ENCODE measurements at regions not wholly inside any gene's neighbourhood (a gene's known extent, or its start where the extent isn't known, plus 50 kb on each side); places are given as distances from the start of the nearest gene placed in this dataset.

DNA sequence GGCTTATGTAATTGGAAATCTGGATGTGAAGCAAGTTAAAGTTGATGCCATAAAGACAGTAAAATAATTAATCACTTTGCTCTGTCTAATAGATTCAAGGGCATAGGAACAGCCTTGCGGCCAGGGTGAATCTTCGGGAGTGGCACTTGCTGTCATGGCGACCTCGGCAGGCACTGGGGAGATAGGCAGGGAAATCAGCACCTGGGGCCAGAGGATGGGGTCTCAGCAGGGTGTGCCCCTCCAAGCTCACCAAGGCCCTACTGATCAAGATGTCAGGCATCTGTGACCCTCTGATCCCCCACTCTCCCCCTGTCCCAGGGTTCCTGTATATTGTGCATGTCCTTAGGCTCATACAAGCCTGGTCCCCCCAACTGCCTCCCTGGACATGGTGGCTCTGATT lies 187.3 kb downstream of the MELK start:
- Histone ChIP-seq H3K9me3 (replicated peaks; ENCODE audit: control insufficient read depth, insufficient read depth, low read length) (no peaks in the 10 kb centered on the region), H3K27ac (ENCODE audit: insufficient read depth, low read depth, low read length) (no peak overlapping the region), H3K4me1 (ENCODE audit: control insufficient read depth, extremely low read depth, insufficient read depth, low read length) (no peaks in the 10 kb centered on the region), H2AFZ (ENCODE audit: low read depth, low read length) (no peak overlapping the region), H3K27me3 (ENCODE audit: control insufficient read depth in 2 of 2, insufficient read depth in 2 of 2, low read length in 2 of 2) (peaks cover 0 to 10% of the 10 kb centered on the region in 2 experiments), H4K20me1 (replicated peaks; ENCODE audit: control insufficient read depth, extremely low read depth, insufficient read depth, low read length) (no peaks in the 10 kb centered on the region), H3K9me1 (replicated peaks; ENCODE audit: control insufficient read depth, extremely low read depth, insufficient read depth, low read length) (no peaks in the 10 kb centered on the region), H3K4me3 (replicated peaks in 1 of 3; ENCODE audit: insufficient read depth in 1 of 3, low read depth in 1 of 3, low read length in 3 of 3) (no peak overlapping the region), H3K4me2 (ENCODE audit: insufficient read depth, low read length) (no peak overlapping the region), H3K79me2 (ENCODE audit: control insufficient read depth, insufficient read depth, low read length) (no peaks in the 10 kb centered on the region), H3K36me3 (ENCODE audit: control insufficient read depth in 2 of 2, extremely low read depth in 1 of 2, insufficient read depth in 2 of 2, low read length in 2 of 2) (no peaks in the 10 kb centered on the region), H3K9ac (replicated peaks; ENCODE audit: extremely low read depth, insufficient read depth, low read length) (no peak overlapping the region)
- ChIA-PET POLR2A (no interaction called here), CTCF (no interaction called here)
- no peak for TF ChIP-seq FOS (IDR thresholded peaks at IDR 0.05; ENCODE audit: borderline replicate concordance, insufficient read depth, low read length)
- no peak for TF ChIP-seq GATA2 (IDR thresholded peaks at IDR 0.05; ENCODE audit: insufficient read depth, insufficient read length, low read depth, low read length)
- no peak for TF ChIP-seq EZH2 (IDR thresholded peaks at IDR 0.05; ENCODE audit: borderline replicate concordance, low read depth, low read length, severe bottlenecking)
- TF ChIP-seq POLR2A (IDR thresholded peaks at IDR 0.05; ENCODE audit: low read depth, low read length): no peak
- no peak for TF ChIP-seq JUN (IDR thresholded peaks at IDR 0.05; ENCODE audit: borderline replicate concordance, insufficient read depth, insufficient read length, low read depth)
- TF ChIP-seq, protein P1, sequence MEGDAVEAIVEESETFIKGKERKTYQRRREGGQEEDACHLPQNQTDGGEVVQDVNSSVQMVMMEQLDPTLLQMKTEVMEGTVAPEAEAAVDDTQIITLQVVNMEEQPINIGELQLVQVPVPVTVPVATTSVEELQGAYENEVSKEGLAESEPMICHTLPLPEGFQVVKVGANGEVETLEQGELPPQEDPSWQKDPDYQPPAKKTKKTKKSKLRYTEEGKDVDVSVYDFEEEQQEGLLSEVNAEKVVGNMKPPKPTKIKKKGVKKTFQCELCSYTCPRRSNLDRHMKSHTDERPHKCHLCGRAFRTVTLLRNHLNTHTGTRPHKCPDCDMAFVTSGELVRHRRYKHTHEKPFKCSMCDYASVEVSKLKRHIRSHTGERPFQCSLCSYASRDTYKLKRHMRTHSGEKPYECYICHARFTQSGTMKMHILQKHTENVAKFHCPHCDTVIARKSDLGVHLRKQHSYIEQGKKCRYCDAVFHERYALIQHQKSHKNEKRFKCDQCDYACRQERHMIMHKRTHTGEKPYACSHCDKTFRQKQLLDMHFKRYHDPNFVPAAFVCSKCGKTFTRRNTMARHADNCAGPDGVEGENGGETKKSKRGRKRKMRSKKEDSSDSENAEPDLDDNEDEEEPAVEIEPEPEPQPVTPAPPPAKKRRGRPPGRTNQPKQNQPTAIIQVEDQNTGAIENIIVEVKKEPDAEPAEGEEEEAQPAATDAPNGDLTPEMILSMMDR (IDR thresholded peaks at IDR 0.05; ENCODE audit: extremely low read depth in 1 of 2, insufficient read depth in 1 of 2, low read depth in 1 of 2, low read length in 2 of 2): no peak
- no peak for TF ChIP-seq MYC (IDR thresholded peaks at IDR 0.05; ENCODE audit: low read depth, low read length)
- TF ChIP-seq, protein P2, sequence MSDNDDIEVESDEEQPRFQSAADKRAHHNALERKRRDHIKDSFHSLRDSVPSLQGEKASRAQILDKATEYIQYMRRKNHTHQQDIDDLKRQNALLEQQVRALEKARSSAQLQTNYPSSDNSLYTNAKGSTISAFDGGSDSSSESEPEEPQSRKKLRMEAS (IDR thresholded peaks at IDR 0.05; ENCODE audit: insufficient read depth, insufficient read length): no peak
- no peak for TF ChIP-seq POLR2AphosphoS5 (IDR thresholded peaks at IDR 0.05; ENCODE audit: insufficient read depth, low read depth, low read length)
- FAIRE-seq: no peak
- BruUV-seq (replicated peaks): no TSS peak
- no peak for DNase-seq (ENCODE audit: low read depth, low spot score)
- intact Hi-C loops (cut with micrococcal nuclease) (no loop called here), dilution Hi-C loops (cut with MboI; ENCODE audit: extremely low pct_ligation_motif_present, low sequenced_read_pairs) (no loop called here)

All from endothelial cell of umbilical vein (primary cell).